Right ventricle myocardium superior (tissue), 1 donor: ENCODE measurements at regions not wholly inside any gene's neighbourhood (a gene's known extent, or its start where the extent isn't known, plus 50 kb on each side); places are given as distances from the start of the nearest gene placed in this dataset.
"Not testable (repeated sequence)": the region's sequence is repeated elsewhere in the genome, so short reads cannot be mapped to it uniquely, and the experiment has no call there.

Experiments
- ATAC-seq: fragments of 200-7000 bp; cut with Tn5 transposase; one replicate; pipeline ENCODE4 v1.9.1; 2020; ENCODE audit warnings: mild to moderate bottlenecking; ENCODE audit not compliant: poor library complexity
- DNase-seq: peaks from one replicate; pipeline ENCODE4 v3.0.0-alpha.2; 2020
- intact Hi-C: fragments of 100-400 bp; cut with DNase I; formaldehyde crosslinking; loops from one replicate; pipeline ENCODE4 v1.11.2; 2022
- donor health status: DM: no; HTN: yes; CAD: no; lungs with severe emphysema.

- intact Hi-C loops, result no loop called here
- DNase-seq (no peak), ATAC-seq (no peak)
Observed at GRCh38 chrX:5390376-5390775, 838.3 kb downstream of the NLGN4X start.

- intact Hi-C loops, result no loop called here
- no peak for DNase-seq
- ATAC-seq, result no peak
Observed at GRCh38 chrX:5388087-5388486, 840.6 kb downstream of the NLGN4X start.

DNA sequence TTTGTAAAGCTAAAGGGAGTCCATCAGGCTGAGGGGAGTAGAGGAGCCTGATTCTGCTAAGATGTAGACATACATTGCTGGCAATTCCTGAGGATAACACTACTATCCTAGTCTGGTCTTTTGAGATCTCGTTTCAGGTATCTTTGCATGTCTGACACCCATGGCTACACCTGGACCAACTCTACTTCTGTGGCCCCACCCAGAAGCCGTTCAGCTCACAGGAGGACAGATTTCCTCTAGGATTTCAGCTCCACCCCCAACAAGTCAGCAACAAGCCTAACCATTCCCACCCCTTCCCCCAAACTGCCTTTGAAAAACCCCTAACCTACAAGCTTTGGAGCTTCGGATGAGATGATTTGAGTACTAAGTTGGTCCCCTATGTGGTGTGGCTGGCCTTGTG, 848.2 kb downstream of the NLGN4X start:
- intact Hi-C loops, result no loop called here
- ATAC-seq (no peak), DNase-seq (no peak)

DNA sequence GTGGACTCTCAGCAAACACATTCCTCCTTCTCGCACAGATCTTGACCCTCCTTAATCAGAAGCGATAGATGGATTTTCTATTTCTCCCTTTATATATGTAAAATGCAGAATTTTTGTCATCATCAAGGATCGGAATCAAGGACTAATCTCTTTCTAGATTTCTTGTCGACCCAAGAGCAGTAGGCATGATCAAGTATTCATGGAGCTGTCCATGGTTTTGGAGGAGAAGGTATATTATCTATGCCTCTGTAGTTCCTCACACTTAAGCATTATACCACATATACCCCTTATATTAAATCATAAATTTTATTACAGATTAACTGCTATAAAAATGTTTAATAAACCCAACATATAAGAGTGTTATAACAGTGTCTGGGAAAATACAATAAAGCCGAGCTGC, 886.8 kb downstream of the NLGN4X start:
- ATAC-seq (no peak), DNase-seq (no peak)
- intact Hi-C loops, result no loop called here

DNA sequence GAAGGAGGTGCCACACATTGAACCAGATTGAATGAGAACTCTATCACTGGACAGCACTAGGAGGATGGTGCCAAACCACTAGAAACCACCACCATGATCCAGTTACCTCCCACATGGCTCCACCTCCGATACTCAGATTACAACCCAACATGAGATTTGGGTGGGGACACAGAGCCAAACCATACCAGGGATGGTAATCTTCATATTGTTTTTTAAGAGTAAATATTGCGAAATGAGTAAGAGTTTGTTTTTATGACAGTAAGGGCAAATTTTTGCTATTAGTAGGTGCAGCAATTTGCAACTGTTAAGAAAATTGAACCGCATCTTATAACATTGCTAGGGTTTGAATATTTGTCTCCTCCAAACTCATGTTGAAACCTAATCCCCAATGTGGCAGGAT, 891.5 kb downstream of the NLGN4X start:
- ATAC-seq, result no peak

GRCh38 chrX:5324546-5324945, 904.1 kb downstream of the NLGN4X start:
- no peak for ATAC-seq

More for the DNA sequence above, 891.5 kb downstream of the NLGN4X start:
- DNase-seq, result no peak
- intact Hi-C loops, result no loop called here

GRCh38 chrX:5314148-5314547, 914.5 kb downstream of the NLGN4X start:
- ATAC-seq, result no peak
- intact Hi-C loops, result no loop called here
- no peak for DNase-seq

More at GRCh38 chrX:5324546-5324945, 904.1 kb downstream of the NLGN4X start:
- DNase-seq, result no peak
- intact Hi-C loops, result no loop called here

DNA sequence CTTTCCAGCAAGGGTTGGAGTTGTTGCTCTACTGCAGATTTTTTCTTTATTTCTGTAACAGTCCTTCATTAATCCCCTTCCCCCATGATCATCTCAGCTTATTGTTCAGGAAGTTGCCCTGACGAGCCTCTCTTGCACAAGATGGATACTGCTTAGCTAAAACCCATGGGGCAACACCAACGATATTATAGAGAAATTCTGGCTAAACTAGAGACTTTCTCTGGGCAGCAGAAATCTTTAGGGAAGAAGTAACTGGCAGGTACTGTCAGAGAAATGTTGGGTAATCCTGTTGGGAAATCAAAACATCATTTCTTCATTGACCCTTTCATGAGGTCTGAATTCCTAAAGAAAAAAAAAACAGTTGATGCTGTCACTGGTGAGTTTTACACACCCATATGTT, 921.3 kb downstream of the NLGN4X start:
- intact Hi-C loops, result no loop called here
- ATAC-seq, result no peak
- DNase-seq, result no peak

DNA sequence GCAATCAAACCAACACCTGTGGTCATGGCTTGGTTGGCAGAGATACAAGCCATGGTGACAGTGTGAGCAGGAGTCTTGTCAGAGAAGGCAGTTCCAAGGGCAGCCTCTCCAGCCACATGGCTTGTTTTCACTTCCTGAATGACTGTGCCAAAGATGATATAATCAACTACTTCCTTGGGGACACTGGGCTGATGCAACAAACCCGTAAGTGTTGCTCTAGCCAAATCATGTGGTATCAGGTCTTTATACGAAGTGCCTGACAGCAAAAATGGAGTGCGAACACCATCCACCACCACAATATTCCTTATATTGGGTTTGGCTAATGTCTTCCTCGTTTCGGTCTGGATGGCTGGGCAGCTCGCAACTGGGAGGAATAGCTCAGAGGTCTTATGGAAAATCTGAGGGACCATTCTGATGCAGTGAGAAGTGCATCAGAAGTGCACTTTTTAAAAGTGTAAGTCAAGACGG, 922.0 kb downstream of the NLGN4X start:
- peak; percentile 34 for ATAC-seq
- intact Hi-C loops, result no loop called here
- DNase-seq, result no peak

DNA sequence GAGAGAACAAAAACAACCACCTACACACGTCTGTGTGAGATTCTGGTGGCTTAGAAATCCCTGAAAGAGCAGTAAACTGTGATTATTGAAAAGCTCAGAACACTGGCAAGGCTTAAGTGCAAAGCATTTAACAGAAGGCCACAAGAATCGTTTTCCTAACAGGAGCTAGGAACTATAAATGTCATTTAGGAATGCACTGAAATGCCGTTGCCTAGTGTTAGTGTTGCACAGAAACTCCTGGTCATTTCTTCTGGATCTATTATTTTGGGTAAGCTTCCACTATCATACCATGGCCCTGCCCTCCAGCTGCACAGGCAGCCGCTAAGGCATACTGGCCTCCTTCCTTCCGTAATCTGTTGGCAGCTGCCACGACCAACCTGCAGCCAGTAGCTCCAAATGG, 923.2 kb downstream of the NLGN4X start:
- intact Hi-C loops, result no loop called here
- no peak for ATAC-seq

DNA sequence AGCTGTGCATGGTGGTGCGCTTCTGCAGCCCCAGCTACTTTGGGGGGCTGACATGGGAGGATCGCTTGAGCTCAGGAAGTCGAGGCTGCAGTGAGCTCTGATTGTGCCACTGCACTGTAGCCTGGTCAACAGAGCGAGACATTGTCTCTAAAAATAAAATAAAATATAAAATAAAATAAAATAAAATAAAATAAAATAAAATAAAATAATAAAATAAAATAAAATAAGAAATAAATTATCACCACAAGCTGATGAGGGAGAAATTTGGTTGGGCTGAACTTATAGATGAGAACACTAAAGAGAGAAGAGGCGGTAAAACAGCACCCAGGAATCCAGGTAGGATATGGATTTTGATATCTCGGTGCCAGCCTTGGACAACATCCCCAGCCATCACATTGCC, 933.7 kb downstream of the NLGN4X start:
- DNase-seq (no peak), ATAC-seq (no peak)
- intact Hi-C loops, result no loop called here

More for the DNA sequence above, 923.2 kb downstream of the NLGN4X start:
- DNase-seq, result no peak

GRCh38 chrX:5290635-5291034, 938.0 kb downstream of the NLGN4X start:
- DNase-seq, result no peak
- intact Hi-C loops, result no loop called here
- ATAC-seq, result no peak

DNA sequence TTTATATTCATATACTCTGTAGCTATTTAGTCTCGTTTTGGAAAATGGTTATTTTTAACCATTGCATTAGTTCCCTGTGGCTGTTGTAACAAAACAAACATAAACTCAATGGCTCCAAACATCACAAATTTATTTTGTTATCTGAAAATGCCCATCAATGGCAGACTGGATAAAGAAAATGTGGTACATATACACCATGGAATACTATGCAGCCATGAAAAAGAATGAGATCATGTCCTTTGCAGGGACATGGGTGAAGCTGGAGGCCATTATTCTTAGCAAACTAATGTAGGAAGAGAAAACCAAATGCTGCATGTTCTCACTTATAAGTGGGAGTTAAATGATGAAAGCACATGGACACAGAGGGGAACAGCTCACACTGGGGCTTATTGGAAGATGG, 938.7 kb downstream of the NLGN4X start:
- ATAC-seq, DNase-seq, intact Hi-C loops: not testable (repeated sequence)

DNA sequence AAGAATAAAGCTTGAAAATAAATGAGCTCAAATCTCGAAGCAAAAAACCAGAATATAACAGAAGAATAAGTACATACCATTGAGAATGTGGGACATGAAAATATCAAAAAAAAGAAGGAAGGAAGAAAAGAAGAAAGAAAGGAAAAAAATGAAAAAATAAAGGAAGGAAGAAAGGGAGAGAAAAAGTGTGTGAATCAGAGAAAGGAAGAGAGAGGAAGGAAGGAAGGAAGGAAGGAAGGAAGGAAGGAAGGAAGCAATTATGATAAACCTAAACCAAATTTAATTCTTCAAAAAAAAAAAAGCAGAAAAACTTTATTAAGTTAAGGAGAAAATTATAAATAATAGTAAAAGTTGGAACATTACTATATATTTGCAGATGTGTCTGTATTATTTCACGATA, 949.8 kb downstream of the NLGN4X start:
- intact Hi-C loops, result no loop called here
- ATAC-seq (no peak), DNase-seq (no peak)

DNA sequence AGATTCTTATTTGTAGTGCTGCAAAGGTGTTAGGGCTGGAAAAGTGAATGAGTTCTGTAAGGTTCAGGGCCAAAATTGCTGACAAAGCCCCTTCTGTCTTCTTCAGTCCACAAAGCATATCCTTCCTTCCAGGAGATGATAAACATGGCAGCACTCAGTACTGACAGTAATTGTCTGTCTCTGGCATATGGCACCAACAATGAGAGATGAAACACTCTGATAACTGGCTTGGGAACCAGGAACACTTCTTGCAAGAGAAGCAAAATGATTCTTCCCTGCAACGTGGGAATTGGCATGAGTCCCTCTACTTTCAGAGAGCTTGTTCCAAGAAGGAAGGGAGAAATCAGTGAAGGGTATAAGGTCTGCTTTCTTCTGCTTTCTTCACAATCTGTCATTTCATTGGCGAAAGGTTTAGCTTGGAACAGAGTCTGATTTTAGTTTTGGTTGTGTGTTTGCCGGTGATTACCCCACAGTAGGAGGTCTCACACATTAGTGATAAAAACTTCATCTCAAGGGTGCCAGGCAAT, 963.3 kb downstream of the NLGN4X start:
- DNase-seq (no peak), ATAC-seq (no peak)
- intact Hi-C loops, result no loop called here

DNA sequence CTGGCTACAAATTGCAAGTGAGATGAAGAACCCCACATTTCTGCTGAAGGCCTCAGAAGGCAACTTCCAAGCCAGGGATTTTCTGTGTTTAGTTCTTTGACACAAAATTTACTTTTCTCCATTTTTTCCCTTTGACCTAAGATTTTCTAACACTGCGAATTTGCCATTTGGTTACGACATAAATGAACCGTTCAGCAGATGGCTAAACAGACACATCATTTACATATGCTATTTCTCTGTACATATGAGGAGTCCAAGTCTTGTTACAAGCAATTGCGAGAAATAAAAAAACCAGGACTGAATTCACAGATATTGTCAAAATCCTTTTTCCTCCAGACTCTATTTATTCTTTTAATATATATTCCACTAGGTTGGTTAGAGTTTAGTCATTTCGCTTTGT, 978.6 kb downstream of the NLGN4X start:
- ATAC-seq (no peak), DNase-seq (no peak)
- intact Hi-C loops, result no loop called here

DNA sequence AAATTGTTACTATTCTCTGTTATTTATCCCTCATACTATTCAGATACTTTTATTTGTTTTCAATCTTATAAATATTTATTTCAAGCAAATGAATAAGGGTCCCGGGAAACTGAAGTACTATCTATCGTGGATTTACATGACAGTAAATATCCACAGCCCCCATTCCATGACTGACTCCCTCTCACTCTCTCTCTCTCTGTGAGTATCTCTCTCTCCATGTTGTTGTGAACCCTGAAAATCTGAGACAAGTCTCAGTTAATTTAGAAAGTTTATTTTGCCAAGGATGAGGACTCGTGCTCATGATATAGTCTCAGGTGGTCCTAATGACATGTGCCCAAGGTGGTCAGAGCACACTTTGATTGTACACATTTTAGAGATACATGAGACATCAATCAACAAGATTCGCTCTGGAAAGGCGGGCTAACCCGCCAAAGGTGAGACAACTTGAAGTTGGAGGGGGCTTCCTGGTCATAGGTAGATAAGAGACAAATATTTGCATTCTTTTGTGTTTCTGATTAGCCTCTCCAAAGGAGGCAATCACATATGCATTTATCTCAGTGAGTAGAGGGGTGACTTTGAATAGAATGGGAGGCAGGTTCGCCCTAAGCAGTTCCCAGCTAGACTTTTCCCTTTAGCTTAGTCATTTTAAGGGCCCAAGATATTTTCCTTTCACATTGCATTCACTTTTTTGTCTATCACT, 986.4 kb downstream of the NLGN4X start:
- DNase-seq, result no peak
- intact Hi-C loops, result no loop called here
- ATAC-seq, result no peak

DNA sequence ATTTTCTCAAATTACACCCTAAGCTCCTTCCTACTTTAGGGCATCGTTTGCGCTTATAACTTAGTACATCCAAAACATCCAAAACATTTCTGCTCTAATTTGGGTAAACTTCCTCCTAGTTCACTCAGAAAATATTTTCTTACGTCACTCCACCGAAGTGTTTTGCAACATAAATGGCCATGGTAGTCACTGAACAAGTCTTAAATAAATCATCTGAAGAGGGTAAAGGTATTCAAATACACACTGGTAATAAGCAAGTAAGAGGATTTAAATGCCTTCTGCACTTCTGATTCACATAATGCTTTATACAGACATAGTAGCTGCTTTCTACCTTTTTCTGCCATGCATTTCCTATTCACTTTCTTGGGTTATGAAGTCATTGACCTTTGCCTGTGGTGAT, 991.9 kb downstream of the NLGN4X start:
- ATAC-seq (no peak), DNase-seq (no peak)

GRCh38 chrX:5236096-5236495, 992.6 kb downstream of the NLGN4X start:
- no peak for ATAC-seq
- no peak for DNase-seq
- intact Hi-C loops, result no loop called here

More for the DNA sequence above, 991.9 kb downstream of the NLGN4X start:
- intact Hi-C loops, result no loop called here

DNA sequence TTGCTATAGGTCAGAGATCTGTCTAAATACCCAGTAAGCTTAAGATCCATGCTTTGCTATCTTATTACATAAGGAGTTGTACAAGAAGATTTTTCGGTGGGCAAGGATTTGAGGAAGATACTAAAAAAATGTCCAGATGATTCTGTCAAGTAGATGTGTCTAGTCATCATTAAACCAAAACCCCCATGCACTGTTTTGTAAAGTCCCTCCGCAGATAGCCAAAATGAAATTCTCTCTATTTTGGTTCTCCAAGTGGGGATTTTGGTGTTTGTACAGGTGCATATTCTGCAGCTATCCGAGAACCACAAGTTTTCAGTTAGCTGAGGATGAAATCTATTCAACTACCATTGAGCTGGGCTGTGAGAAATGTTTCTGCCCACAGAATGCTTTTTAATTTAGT, 994.8 kb downstream of the NLGN4X start:
- intact Hi-C loops, result no loop called here
- DNase-seq, result no peak
- no peak for ATAC-seq

DNA sequence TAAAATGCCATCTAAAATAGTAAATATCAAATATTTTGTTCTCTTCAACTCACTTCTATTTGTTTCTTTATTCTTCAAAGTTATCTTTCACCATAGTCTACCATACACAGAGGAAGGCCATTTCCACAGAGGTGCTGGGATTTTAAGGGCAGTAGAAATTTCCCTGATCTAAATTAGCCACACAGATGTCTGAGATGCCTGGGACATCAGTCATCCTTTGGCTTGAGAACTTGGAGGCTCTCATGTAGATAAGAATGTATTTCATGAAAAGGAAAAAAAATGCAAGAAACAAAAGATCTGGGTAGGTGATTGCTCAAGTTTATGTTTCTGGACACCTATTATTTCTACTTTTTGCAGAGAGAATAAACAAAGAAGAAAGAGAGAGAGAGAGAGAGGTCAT, 1008.2 kb downstream of the NLGN4X start:
- intact Hi-C loops, result no loop called here
- DNase-seq (no peak), ATAC-seq (no peak)
